GM12892 (cell line): ENCODE measurements at regions not wholly inside any gene's neighbourhood (a gene's known extent, or its start where the extent isn't known, plus 50 kb on each side); places are given as distances from the start of the nearest gene placed in this dataset.

Experiments used
- POLR2A ChIP-seq: IDR thresholded peaks from 2 replicates; pipeline ENCODE4 v1.6.1; 2011; ENCODE audit warnings: low read depth, low read length, control low read depth
- POLR2AphosphoS5 ChIP-seq: IDR thresholded peaks from 2 replicates; pipeline ENCODE4 v1.6.1; 2011; ENCODE audit warnings: low read depth, low read length, control low read depth
- TAF1 ChIP-seq: IDR thresholded peaks from 2 replicates; pipeline ENCODE4 v1.6.1; 2011; ENCODE audit warnings: low read depth, mild to moderate bottlenecking, control low read depth, low read length, borderline replicate concordance

DNA sequence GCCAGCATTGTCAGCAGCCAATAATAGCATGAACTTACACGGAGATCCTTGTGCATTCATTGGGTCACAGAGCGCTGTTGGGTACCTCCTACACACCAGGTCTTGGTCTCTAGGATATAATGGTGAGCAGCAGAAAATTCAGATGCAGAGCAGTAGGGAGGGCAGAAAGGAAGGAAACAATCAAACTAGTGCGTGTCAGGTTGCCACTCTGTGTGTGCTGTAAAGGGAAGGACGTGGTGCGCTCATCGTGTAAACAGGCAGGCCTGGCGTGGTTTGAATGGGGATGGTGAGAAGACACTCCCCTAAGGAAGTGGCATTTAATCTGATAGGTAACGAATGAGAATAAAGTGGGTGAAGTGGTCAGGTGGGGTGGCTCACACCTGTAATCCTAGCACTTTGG is 336.4 kb downstream of the CDH26 start:
- no peak for TF ChIP-seq POLR2A
- TF ChIP-seq POLR2AphosphoS5: no peak
- no peak for TF ChIP-seq TAF1
